ENCODE measurements at regions not wholly inside any gene's neighbourhood (a gene's known extent, or its start where the extent isn't known, plus 50 kb on each side); places are given as distances from the start of the nearest gene placed in this dataset.

DNA sequence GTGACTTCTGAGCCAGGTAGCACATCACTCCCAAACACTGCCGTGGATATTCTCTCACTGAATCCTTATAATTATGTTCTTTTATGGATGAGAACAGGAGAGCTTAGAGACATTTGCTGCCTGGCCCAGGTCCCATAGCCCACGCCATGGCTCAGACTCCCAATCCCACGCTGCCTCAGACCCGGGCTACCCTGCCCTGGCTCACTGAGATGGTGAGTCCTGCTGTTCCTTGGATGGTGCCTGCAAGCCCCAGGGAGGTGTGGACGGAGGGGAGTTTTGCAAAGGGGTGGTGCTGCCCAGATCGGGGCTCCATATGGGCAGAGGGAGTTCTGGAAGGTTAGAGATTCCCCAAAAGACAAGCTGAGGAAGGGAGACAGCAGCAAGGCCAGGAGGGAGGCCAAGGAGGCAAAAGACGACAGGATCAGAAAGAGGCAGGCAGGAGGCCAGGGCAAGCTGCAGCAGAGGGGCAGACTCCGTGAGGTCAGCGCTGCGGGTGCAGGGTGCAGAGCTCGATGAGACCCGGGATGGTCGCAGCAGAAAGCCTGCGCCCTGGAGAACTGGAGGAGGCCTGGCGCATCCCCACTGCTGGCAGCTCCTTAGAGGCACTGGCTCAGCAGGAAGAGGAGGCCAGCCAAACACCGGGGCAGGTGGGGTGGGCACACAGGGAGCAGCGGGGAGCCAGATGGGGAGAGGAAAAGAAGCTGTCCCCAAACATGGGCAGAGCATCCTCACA lies 95.7 kb upstream of the ALDH1A3 start:
- no peak for DNase-seq

DNA sequence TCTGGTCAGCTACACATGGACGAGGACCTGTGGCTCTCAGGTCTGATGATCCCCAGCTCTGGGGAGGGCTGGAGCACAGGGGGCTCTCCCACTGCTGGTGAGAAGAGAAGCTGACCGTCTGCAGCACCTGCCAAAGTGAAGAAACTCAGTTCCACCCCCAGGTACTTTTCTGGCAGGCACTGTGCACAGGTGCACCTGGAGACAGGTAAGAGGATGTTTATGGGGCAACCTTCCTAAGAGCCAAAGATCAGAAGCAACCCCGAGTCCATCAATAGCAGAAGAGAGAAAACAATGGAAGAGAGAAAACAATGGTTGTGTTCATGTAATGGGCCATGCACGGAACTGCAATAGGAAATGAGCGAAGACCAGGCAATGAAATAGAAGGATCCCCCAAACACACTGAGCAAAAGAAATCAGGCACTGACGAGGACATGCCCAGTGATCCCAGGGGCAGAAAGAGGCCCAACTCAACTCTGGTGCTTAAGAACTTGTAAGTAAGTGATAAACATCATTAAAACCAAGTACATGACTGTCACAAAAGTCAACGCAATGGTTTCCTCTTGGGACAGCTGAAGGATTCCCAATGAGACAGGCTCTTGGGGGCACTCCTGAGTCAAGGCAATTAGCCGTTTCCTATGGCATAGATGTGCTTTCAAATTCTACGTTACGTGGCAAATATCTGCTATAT lies 95.0 kb upstream of the ALDH1A3 start:
- H3K27me3 ChIP-seq (ENCODE audit: insufficient read depth, low read length, poor library complexity), result no peaks in the 10 kb centered on the region
- H3K4me2 ChIP-seq (ENCODE audit: insufficient read depth, low read length), result no peak overlapping the region
- no peaks in the 10 kb centered on the region for H3K9me3 ChIP-seq (ENCODE audit: insufficient read depth, low read length, severe bottlenecking)
- no peak overlapping the region for H3K9ac ChIP-seq (ENCODE audit: low read depth, low read length)
- no peaks in the 10 kb centered on the region for H4K20me1 ChIP-seq (ENCODE audit: insufficient read depth, low read length)
- H3K27ac ChIP-seq (ENCODE audit: low read length), result no peak overlapping the region
- H3K4me3 ChIP-seq (ENCODE audit: low read depth in 1 of 2, low read length in 2 of 2), result no peak overlapping the region
- no peaks in the 10 kb centered on the region for H3K79me2 ChIP-seq (ENCODE audit: insufficient read depth, low read length)
- ATAC-seq (ENCODE audit: insufficient read depth, low read depth), result no peak
- no peaks in the 10 kb centered on the region for H3K36me3 ChIP-seq (ENCODE audit: insufficient read depth, low read length)
- TF ChIP-seq EZH2 (IDR thresholded peaks at IDR 0.05; ENCODE audit: borderline replicate concordance, low read depth, low read length, severe bottlenecking), result no peak
- TF ChIP-seq, protein P1, sequence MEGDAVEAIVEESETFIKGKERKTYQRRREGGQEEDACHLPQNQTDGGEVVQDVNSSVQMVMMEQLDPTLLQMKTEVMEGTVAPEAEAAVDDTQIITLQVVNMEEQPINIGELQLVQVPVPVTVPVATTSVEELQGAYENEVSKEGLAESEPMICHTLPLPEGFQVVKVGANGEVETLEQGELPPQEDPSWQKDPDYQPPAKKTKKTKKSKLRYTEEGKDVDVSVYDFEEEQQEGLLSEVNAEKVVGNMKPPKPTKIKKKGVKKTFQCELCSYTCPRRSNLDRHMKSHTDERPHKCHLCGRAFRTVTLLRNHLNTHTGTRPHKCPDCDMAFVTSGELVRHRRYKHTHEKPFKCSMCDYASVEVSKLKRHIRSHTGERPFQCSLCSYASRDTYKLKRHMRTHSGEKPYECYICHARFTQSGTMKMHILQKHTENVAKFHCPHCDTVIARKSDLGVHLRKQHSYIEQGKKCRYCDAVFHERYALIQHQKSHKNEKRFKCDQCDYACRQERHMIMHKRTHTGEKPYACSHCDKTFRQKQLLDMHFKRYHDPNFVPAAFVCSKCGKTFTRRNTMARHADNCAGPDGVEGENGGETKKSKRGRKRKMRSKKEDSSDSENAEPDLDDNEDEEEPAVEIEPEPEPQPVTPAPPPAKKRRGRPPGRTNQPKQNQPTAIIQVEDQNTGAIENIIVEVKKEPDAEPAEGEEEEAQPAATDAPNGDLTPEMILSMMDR (IDR thresholded peaks at IDR 0.05; ENCODE audit: borderline replicate concordance, extremely low read depth, low read length, poor library complexity, severe bottlenecking), result no peak
- no peak overlapping the region for H2AFZ ChIP-seq (ENCODE audit: low read depth, low read length)
- no peak for DNase-seq
- no peaks in the 10 kb centered on the region for H3K4me1 ChIP-seq (ENCODE audit: insufficient read depth, low read length)

More for the DNA sequence above, 95.7 kb upstream of the ALDH1A3 start:
- no peaks in the 10 kb centered on the region for H3K4me1 ChIP-seq (ENCODE audit: insufficient read depth, low read length)
- no peaks in the 10 kb centered on the region for H3K27me3 ChIP-seq (ENCODE audit: insufficient read depth, low read length, poor library complexity)
- H3K27ac ChIP-seq (ENCODE audit: low read length), result no peak overlapping the region
- H3K36me3 ChIP-seq (ENCODE audit: insufficient read depth, low read length), result no peaks in the 10 kb centered on the region
- no peaks in the 10 kb centered on the region for H3K9me3 ChIP-seq (ENCODE audit: insufficient read depth, low read length, severe bottlenecking)
- no peaks in the 10 kb centered on the region for H3K79me2 ChIP-seq (ENCODE audit: insufficient read depth, low read length)
- H3K9ac ChIP-seq (ENCODE audit: low read depth, low read length), result no peak overlapping the region
- no peak overlapping the region for H3K4me2 ChIP-seq (ENCODE audit: insufficient read depth, low read length)
- no peak overlapping the region for H3K4me3 ChIP-seq (ENCODE audit: low read depth in 1 of 2, low read length in 2 of 2)
- H4K20me1 ChIP-seq (ENCODE audit: insufficient read depth, low read length), result no peaks in the 10 kb centered on the region
- no peak for ATAC-seq (ENCODE audit: insufficient read depth, low read depth)
- no peak for TF ChIP-seq EZH2 (IDR thresholded peaks at IDR 0.05; ENCODE audit: borderline replicate concordance, low read depth, low read length, severe bottlenecking)
- TF ChIP-seq, protein P1 (IDR thresholded peaks at IDR 0.05; ENCODE audit: borderline replicate concordance, extremely low read depth, low read length, poor library complexity, severe bottlenecking), result no peak
- H2AFZ ChIP-seq (ENCODE audit: low read depth, low read length), result no peak overlapping the region

DNA sequence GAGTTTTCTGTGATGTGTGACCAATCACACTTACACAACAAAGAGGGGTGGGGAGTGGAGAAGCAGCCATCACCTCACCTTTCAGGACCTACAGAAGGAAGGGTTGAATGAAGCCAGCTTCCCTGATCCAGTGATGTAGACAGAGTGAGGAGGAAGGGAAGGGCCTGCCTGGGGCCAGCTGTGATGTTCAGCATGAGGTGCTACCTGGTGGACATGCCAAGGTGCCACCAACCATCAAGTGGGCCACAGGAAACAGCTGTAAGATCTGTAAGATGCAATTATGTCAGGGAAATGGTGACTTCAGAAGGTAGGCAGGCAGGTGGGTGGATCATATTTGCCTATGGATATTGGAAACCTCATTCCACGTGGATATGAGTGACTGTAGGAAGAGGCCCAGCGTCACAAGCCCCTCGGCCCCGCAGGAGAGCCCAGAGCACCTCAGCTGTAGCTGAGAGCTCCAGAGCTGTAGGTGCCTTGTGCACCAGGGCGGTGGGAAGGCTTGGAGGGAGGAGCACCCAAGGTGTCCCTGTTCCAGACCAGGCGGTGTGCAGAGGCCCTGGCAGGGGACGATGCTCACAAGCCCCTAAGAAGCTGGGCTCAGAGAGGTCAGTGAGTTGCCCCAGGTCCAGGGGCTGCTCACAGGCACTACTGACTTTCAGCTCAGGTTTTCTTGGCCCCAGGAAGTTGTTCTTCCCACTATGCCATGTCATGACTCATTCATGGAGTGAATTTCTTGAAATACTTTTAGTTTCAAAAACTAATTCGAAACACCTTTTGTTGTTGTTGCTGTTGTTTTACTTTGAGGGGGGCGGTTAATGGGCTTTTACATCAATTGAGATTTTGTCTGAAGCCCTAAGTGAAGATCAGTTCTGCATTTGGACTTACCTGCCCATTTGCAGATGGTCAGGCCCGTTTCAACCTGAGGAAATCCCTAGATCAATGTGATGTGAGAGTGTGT lies 94.2 kb upstream of the ALDH1A3 start:
- ATAC-seq (ENCODE audit: insufficient read depth, low read depth) (no peak), DNase-seq (no peak)
- Histone ChIP-seq H3K4me3 (ENCODE audit: low read depth in 1 of 2, low read length in 2 of 2) (no peak overlapping the region), H3K9ac (ENCODE audit: low read depth, low read length) (no peak overlapping the region), H3K9me3 (ENCODE audit: insufficient read depth, low read length, severe bottlenecking) (no peaks in the 10 kb centered on the region), H3K27me3 (ENCODE audit: insufficient read depth, low read length, poor library complexity) (no peaks in the 10 kb centered on the region), H3K36me3 (ENCODE audit: insufficient read depth, low read length) (no peaks in the 10 kb centered on the region), H2AFZ (ENCODE audit: low read depth, low read length) (no peak overlapping the region), H3K4me2 (ENCODE audit: insufficient read depth, low read length) (no peak overlapping the region), H3K27ac (ENCODE audit: low read length) (no peak overlapping the region), H3K4me1 (ENCODE audit: insufficient read depth, low read length) (no peaks in the 10 kb centered on the region), H4K20me1 (ENCODE audit: insufficient read depth, low read length) (no peaks in the 10 kb centered on the region), H3K79me2 (ENCODE audit: insufficient read depth, low read length) (no peaks in the 10 kb centered on the region)
- no peak for TF ChIP-seq EZH2 (IDR thresholded peaks at IDR 0.05; ENCODE audit: borderline replicate concordance, low read depth, low read length, severe bottlenecking)
- TF ChIP-seq, protein P1 (IDR thresholded peaks at IDR 0.05; ENCODE audit: borderline replicate concordance, extremely low read depth, low read length, poor library complexity, severe bottlenecking), result no peak
